HG03378 (cell line): ENCODE measurements at regions not wholly inside any gene's neighbourhood (a gene's known extent, or its start where the extent isn't known, plus 50 kb on each side); places are given as distances from the start of the nearest gene placed in this dataset.
"Not testable (repeated sequence)": the region's sequence is repeated elsewhere in the genome, so short reads cannot be mapped to it uniquely, and the experiment has no call there.

Experiments
- ATAC-seq: cut with Tn5 transposase; IDR thresholded peaks from one replicate; pipeline ENCODE4 v1.9.1; 2021; ENCODE audit warnings: mild to moderate bottlenecking, moderate library complexity; ENCODE audit not compliant: unreplicated experiment

DNA sequence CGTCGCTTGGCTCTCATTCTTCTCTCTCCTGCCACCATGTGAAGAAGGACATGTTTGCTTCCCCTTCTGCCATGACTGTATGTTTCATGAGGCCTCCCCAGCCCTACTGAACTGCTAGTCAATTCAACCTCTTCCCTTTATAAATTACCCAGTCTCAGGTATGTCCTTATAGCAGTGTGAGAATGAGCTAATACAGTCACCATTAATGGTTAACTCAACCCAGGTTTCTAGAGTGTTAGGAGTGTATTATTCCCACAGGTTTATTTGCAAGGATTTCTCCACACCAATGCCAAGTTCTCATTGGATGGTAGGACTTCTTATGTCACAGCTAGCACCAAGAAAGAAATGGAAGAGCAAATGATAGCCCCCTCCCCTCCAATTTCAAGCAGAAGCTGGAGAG, 71.9 kb downstream of the DYNAP start:
- ATAC-seq = no peak

DNA sequence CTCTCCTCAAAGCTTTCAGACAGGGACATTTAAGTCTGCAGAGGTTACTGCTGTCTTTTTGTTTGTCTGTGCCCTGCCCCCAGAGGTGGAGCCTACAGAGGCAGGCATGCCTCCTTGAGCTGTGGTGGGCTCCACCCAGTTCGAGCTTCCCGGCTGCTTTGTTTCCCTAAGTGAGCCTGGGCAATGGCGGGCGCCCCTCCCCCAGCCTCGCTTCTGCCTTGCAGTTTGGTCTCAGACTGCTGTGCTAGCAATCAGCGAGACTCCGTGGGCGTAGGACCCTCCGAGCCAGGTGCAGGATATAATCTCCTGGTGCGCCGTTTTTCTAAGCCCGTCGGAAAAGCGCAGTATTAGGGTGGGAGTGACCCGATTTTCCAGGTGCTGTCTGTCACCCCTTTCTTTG, 78.7 kb downstream of the DYNAP start:
- not testable (repeated sequence) for ATAC-seq

GRCh38 chr18:54671291-54671881, 80.3 kb downstream of the DYNAP start:
- no peak for ATAC-seq

GRCh38 chr18:54672109-54672508, 81.1 kb downstream of the DYNAP start:
- no peak for ATAC-seq

- ATAC-seq = no peak
Observed at GRCh38 chr18:54672846-54673475, 81.9 kb downstream of the DYNAP start.

DNA sequence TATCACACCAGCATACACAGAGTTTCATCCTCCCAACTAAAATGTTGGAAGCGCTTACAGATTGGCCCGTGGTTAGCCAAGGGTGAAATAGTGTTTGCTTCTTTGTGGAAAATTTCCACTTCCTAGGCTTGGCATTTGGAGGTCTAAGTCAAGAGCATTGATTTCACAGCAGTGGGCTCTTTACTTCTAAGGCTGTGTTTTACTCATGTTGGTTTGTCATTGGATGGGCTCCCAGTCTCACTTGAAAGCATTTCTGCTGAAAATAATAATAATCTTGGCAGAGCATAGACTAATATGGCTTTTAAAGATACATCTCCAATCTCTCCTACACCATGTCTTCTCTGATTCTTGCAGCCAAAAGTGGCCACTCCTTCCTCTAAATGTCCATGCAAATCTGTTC, 82.9 kb downstream of the DYNAP start:
- no peak for ATAC-seq

DNA sequence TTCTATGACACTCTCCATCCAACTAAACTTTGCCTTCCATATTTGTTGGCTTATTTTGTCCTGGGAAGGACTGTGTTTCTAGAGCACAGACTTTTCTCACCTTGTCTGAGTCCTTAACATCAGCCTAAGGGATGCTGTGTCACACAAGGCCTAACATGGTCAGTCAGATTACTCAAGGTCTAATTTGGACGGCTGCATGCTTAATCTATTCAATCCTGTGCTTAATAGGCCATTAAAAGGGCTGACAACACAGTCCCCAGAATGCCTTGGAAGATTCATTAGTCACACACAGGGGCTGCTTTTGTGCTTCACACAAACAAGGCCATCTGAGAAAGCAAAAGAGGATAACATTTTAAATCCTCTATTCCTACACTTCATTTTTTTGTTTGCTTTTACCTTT, 84.0 kb downstream of the DYNAP start:
- ATAC-seq = no peak

DNA sequence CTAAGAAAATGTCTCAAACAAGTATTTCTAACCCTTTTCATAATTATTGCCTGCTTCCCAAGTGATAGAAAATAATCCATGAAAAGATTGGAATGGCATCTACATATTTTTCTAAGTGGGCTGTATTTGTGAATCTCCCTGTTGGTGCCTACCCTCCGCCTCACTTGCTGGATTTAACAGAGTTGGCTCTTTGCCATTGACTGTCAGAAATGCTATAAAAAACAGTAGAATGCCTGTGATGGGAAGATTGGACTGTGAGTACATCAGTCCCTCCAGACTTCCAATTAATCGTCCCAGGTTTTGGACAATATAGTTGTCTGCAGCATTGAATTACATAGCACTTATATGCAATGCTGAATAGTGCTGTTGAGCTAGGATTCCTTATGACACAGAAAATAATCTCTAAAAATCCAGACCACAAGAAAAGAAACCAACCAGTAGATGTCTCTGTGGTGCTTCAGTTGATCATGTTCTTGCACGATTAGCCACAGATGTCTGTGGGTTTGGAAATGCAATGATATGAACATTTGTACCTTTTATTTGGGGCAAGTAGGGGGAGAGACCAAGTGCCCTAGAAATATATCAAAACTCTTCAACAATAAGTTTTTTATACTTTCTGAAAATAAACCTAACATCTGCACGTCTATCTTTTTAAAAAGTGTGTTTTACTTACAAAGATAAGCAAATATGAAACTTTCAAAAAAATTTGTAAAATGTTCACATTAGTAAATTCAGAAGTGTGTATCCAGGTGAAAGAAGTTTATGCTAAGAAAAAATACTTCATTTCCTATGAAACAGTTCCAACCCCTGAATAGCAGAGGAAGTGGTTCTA, 88.5 kb downstream of the DYNAP start:
- no peak for ATAC-seq

GRCh38 chr18:54684784-54685183, 93.7 kb downstream of the DYNAP start:
- no peak for ATAC-seq

GRCh38 chr18:54689319-54689718, 98.3 kb downstream of the DYNAP start:
- no peak for ATAC-seq

DNA sequence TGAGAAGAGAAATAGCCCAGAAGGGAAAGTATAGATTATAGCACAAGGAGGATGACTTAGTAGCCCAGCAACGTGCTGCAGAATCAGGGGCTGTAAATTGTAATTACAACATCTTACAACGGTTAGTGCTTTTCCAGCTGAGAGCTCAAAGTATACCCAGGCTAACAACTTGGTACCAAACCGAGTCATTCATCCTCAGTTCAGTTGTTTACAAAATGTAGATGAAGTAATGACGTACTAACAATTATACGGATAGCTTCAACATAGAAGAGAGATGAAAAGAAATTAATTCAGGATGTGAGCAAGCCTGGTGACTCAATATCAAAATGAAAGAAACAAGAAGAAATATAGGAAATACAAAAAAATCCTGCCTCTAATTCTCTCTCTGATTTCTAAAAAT, 99.2 kb downstream of the DYNAP start:
- no peak for ATAC-seq

- ATAC-seq = no peak
Observed at GRCh38 chr18:54692463-54692862, 101.4 kb downstream of the DYNAP start.

DNA sequence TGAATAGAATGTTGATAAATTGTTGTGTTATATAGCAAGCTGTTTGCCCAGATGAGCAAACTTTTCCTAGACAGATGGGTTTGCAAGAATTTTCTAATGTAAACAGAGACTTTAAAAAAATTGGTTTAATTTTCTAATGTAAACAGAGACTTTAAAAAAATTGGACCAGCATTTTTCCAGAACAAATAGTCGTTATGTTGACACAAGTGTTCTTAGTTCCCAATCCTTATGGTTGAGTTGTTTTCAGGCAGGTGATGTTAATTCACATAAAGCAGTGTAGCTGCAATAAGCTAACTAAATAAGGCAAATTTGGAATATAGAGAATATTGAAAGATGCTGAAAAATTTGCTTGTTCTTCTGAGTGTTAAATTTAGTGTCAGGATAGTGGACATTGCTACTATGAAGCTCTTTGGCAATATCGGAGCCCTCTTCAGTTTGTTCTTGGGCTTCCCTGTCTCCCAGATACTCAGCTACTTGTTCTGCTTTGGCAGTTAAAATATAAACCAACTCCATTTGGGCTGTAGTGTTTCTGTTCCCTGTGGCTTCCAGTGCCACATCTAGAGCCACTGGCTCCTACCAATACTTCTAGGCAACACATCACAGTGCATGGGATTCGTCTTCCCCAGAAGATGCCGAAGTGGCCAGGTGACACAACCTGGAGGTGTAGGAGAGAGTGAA, 105.7 kb downstream of the DYNAP start:
- no peak for ATAC-seq

GRCh38 chr18:54700580-54700979, 109.5 kb downstream of the DYNAP start:
- ATAC-seq = no peak

GRCh38 chr18:54702686-54703085, 111.6 kb downstream of the DYNAP start:
- no peak for ATAC-seq

GRCh38 chr18:54710074-54710899, 118.0 kb upstream of the RAB27B start:
- ATAC-seq = no peak

- ATAC-seq = no peak
Observed at GRCh38 chr18:54710900-54711281, 117.4 kb upstream of the RAB27B start.

DNA sequence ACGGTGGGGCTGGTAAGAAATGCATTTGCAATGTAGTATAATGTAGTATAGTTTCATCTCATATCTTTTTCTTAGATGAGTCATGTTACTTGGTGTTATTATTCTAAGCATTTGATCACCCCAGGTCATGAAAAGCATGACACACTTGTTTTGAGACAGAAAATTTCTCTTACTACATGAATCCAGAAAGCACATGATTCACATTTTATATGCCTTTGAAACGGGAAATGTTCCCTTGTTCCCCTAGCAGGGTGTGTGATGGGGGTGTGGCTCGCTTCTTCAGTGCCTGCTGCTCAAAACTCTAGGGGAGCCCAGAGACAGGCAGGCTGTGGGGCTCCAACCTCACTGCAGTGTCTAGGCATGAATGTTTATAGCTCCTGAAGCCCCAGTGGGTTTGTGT, 116.0 kb upstream of the RAB27B start:
- no peak for ATAC-seq

- ATAC-seq = no peak
Observed at GRCh38 chr18:54712758-54713157, 115.5 kb upstream of the RAB27B start.

GRCh38 chr18:54713386-54713785, 114.9 kb upstream of the RAB27B start:
- ATAC-seq = no peak

DNA sequence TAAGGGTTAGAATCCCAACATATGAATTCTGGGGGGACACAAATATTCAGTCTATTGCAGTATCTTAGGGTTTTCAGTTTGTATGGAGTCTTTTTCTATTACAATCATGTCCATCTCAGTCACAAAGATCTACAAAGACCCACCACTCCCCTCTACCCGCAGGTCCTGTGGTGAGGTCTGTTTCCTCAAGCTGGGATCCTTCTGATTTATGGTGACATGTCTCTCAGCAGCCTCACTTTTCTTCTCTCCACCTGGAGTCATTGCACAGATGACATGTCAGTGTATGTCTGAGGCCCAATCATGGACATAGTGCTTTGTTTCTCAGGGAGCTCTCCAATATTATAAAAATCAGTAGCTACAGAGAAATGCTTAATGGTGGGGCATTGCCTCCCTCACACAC, 113.4 kb upstream of the RAB27B start:
- no peak for ATAC-seq
